ENCODE measurements at regions not wholly inside any gene's neighbourhood (a gene's known extent, or its start where the extent isn't known, plus 50 kb on each side); places are given as distances from the start of the nearest gene placed in this dataset.

GRCh38 chr9:81513059-81513458, 176.3 kb downstream of the TLE1 start:
- Histone ChIP-seq H3K4me2 (ENCODE audit: control insufficient read depth, extremely low read depth, insufficient read depth, low read depth, low read length) (no peak overlapping the region), H3K4me1 (ENCODE audit: control insufficient read depth, extremely low read depth, insufficient read depth, low read length) (no peaks in the 10 kb centered on the region), H4K20me1 (ENCODE audit: control insufficient read depth, extremely low read depth, insufficient read depth, low read length) (no peaks in the 10 kb centered on the region), H3K9me3 (ENCODE audit: control insufficient read depth, low read depth, low read length) (no peaks in the 10 kb centered on the region), H3K36me3 (ENCODE audit: control insufficient read depth in 2 of 2, extremely low read depth in 1 of 2, insufficient read depth in 2 of 2, low read length in 2 of 2) (no peaks in the 10 kb centered on the region), H3K27me3 (ENCODE audit: control insufficient read depth, extremely low read depth, insufficient read depth, low read length) (no peaks in the 10 kb centered on the region), H3K9ac (ENCODE audit: control insufficient read depth, extremely low read depth, insufficient read depth, low read length) (no peak overlapping the region), H3K79me2 (ENCODE audit: control insufficient read depth, insufficient read depth, low read length) (no peaks in the 10 kb centered on the region), H2AFZ (ENCODE audit: control insufficient read depth, low read length) (no peak overlapping the region), H3K27ac (ENCODE audit: control insufficient read depth, insufficient read depth, low read length) (no peak overlapping the region), H3K4me3 (ENCODE audit: control insufficient read depth in 2 of 3, extremely low read depth in 1 of 3, insufficient read depth in 2 of 3, low read depth in 1 of 3, low read length in 3 of 3) (no peak overlapping the region), H3K9me1 (ENCODE audit: control insufficient read depth, extremely low read depth, insufficient read depth, low read length) (no peaks in the 10 kb centered on the region)
- no peak for TF ChIP-seq CTCF (optimal IDR thresholded peaks at IDR 0.05 in 1 of 3, IDR thresholded peaks at IDR 0.05 in 1 of 3, conservative IDR thresholded peaks at IDR 0.05 in 1 of 3; ENCODE audit: extremely low read depth in 1 of 3, insufficient read depth in 2 of 3, low read length in 3 of 3)
- no peak for DNase-seq (ENCODE audit: low read depth, low spot score)
- no peak for FAIRE-seq
- dilution Hi-C loops (cut with MboI; ENCODE audit: extremely low pct_ligation_motif_present, low sequenced_read_pairs): no loop called here

- no peak overlapping the region for H3K4me3 ChIP-seq (ENCODE audit: control insufficient read depth in 2 of 3, extremely low read depth in 1 of 3, insufficient read depth in 2 of 3, low read depth in 1 of 3, low read length in 3 of 3)
- dilution Hi-C loops (cut with MboI; ENCODE audit: extremely low pct_ligation_motif_present, low sequenced_read_pairs): no loop called here
- no peak for TF ChIP-seq CTCF (optimal IDR thresholded peaks at IDR 0.05 in 1 of 3, IDR thresholded peaks at IDR 0.05 in 1 of 3, conservative IDR thresholded peaks at IDR 0.05 in 1 of 3; ENCODE audit: extremely low read depth in 1 of 3, insufficient read depth in 2 of 3, low read length in 3 of 3)
- TF ChIP-seq EZH2 (IDR thresholded peaks at IDR 0.05; ENCODE audit: low read length): no peak
- no peaks in the 10 kb centered on the region for H3K36me3 ChIP-seq (ENCODE audit: control insufficient read depth in 2 of 2, extremely low read depth in 1 of 2, insufficient read depth in 2 of 2, low read length in 2 of 2)
- no peak overlapping the region for H2AFZ ChIP-seq (ENCODE audit: control insufficient read depth, low read length)
- H3K4me2 ChIP-seq (ENCODE audit: control insufficient read depth, extremely low read depth, insufficient read depth, low read depth, low read length): no peak overlapping the region
- no peaks in the 10 kb centered on the region for H3K27me3 ChIP-seq (ENCODE audit: control insufficient read depth, extremely low read depth, insufficient read depth, low read length)
- H4K20me1 ChIP-seq (ENCODE audit: control insufficient read depth, extremely low read depth, insufficient read depth, low read length): no peaks in the 10 kb centered on the region
- H3K9ac ChIP-seq (ENCODE audit: control insufficient read depth, extremely low read depth, insufficient read depth, low read length): no peak overlapping the region
- H3K27ac ChIP-seq (ENCODE audit: control insufficient read depth, insufficient read depth, low read length): no peak overlapping the region
- H3K9me1 ChIP-seq (ENCODE audit: control insufficient read depth, extremely low read depth, insufficient read depth, low read length): no peaks in the 10 kb centered on the region
- FAIRE-seq: no peak
- no peaks in the 10 kb centered on the region for H3K79me2 ChIP-seq (ENCODE audit: control insufficient read depth, insufficient read depth, low read length)
- H3K9me3 ChIP-seq (ENCODE audit: control insufficient read depth, low read depth, low read length): no peaks in the 10 kb centered on the region
- DNase-seq (ENCODE audit: low read depth, low spot score): no peak
- H3K4me1 ChIP-seq (ENCODE audit: control insufficient read depth, extremely low read depth, insufficient read depth, low read length): no peaks in the 10 kb centered on the region
Measured at GRCh38 chr9:81512641-81513040, 176.7 kb downstream of the TLE1 start.
